Coronary artery (tissue), 2 donors: ENCODE measurements at regions not wholly inside any gene's neighbourhood (a gene's known extent, or its start where the extent isn't known, plus 50 kb on each side); places are given as distances from the start of the nearest gene placed in this dataset.

ENCODE experiments used
- DNase-seq: peaks from one replicate; pipeline ENCODE4 v3.0.0-alpha.2; 2017; ENCODE audit warnings: low spot score
- H3K27ac ChIP-seq, 2 donors: fragments of 200-600 bp; sonication (generic); one replicate each; pipeline ENCODE4 v1.5.1; 2016 to 2019
- H3K4me3 ChIP-seq: fragments of 200-600 bp; sonication (generic); 2 replicates; pipeline ENCODE4 v1.5.1; 2016; ENCODE audit warnings: mild to moderate bottlenecking, moderate library complexity
- CTCF ChIP-seq: fragments of 200-600 bp; sonication (generic); IDR thresholded peaks from one replicate; pipeline ENCODE4 v1.5.1; 2019; ENCODE audit warnings: antibody characterized with exemption

GRCh38 chr4:136873555-136873954, 658.7 kb downstream of the PCDH18 start:
- no peak for TF ChIP-seq CTCF
- no peak overlapping the region for H3K27ac ChIP-seq
- DNase-seq = no peak
- H3K4me3 ChIP-seq = no peak overlapping the region

GRCh38 chr4:136867465-136867864, 664.8 kb downstream of the PCDH18 start:
- Histone ChIP-seq H3K27ac (no peak overlapping the region), H3K4me3 (no peak overlapping the region)
- TF ChIP-seq CTCF = no peak
- no peak for DNase-seq

- no peak overlapping the region for H3K27ac ChIP-seq
- no peak overlapping the region for H3K4me3 ChIP-seq
- no peak for TF ChIP-seq CTCF
- DNase-seq = no peak
Observed at GRCh38 chr4:136865526-136865925, 666.8 kb downstream of the PCDH18 start.

GRCh38 chr4:136864604-136865185, 667.6 kb downstream of the PCDH18 start:
- Histone ChIP-seq H3K27ac (no peak overlapping the region), H3K4me3 (no peak overlapping the region)
- TF ChIP-seq CTCF = peak; percentile 40
- no peak for DNase-seq

- Histone ChIP-seq H3K4me3 (no peak overlapping the region), H3K27ac (no peak overlapping the region)
- no peak for DNase-seq
- no peak for TF ChIP-seq CTCF
Observed at GRCh38 chr4:136863756-136864155, 668.5 kb downstream of the PCDH18 start.

- TF ChIP-seq CTCF = no peak
- Histone ChIP-seq H3K4me3 (no peak overlapping the region), H3K27ac (no peak overlapping the region)
- no peak for DNase-seq
Observed at GRCh38 chr4:136862653-136863052, 669.6 kb downstream of the PCDH18 start.

- TF ChIP-seq CTCF = no peak
- DNase-seq = no peak
Observed at GRCh38 chr4:136861091-136861490, 671.2 kb downstream of the PCDH18 start.

More at GRCh38 chr4:136861091-136861490, 671.2 kb downstream of the PCDH18 start:
- no peak overlapping the region for H3K4me3 ChIP-seq
- no peak overlapping the region for H3K27ac ChIP-seq
